Smooth muscle cell (in vitro differentiated cells): ENCODE measurements at regions not wholly inside any gene's neighbourhood (a gene's known extent, or its start where the extent isn't known, plus 50 kb on each side); places are given as distances from the start of the nearest gene placed in this dataset.

Experiments used
- DNase-seq: peaks from one replicate; lab custom pipeline; 2025; ENCODE audit not compliant: unreplicated experiment; lab: John Stamatoyannopoulos, UW
- H2AFZ ChIP-seq: fragments of 200-600 bp; sonication (generic); 2 replicates; pipeline ENCODE4 v1.6.0; 2016; ENCODE audit warnings: antibody characterized with exemption, low read depth, mild to moderate bottlenecking
- H3F3A ChIP-seq: fragments of 200-600 bp; sonication (generic); 2 replicates; pipeline ENCODE4 v1.6.0; 2017; ENCODE audit warnings: antibody characterized with exemption, low read depth
- H3K27ac ChIP-seq: fragments of 200-600 bp; sonication (generic); 2 replicates; pipeline ENCODE4 v1.5.1; 2016; ENCODE audit warnings: low read depth, mild to moderate bottlenecking
- H3K27me3 ChIP-seq: fragments of 200-600 bp; sonication (generic); 2 replicates; pipeline ENCODE4 v1.6.1; 2016; ENCODE audit warnings: low read depth, mild to moderate bottlenecking
- H3K36me3 ChIP-seq: fragments of 200-600 bp; sonication (generic); 2 replicates; pipeline ENCODE4 v1.5.1; 2016; ENCODE audit warnings: low read depth
- H3K4me1 ChIP-seq: fragments of 200-600 bp; sonication (generic); 2 replicates; pipeline ENCODE4 v1.5.1; 2016; ENCODE audit warnings: low read depth
- H3K4me2 ChIP-seq: fragments of 200-600 bp; sonication (generic); 2 replicates; pipeline ENCODE4 v1.6.0; 2016; ENCODE audit warnings: mild to moderate bottlenecking
- H3K4me3 ChIP-seq: fragments of 200-600 bp; sonication (generic); 2 replicates; pipeline ENCODE4 v1.5.1; 2016; ENCODE audit warnings: mild to moderate bottlenecking
- H3K79me2 ChIP-seq: fragments of 200-600 bp; sonication (generic); 2 replicates; pipeline ENCODE4 v1.6.0; 2016; ENCODE audit warnings: low read depth, mild to moderate bottlenecking
- H3K9ac ChIP-seq: fragments of 200-600 bp; sonication (generic); 2 replicates; pipeline ENCODE4 v1.6.0; 2016; ENCODE audit warnings: low read depth
- H3K9me3 ChIP-seq: fragments of 200-600 bp; sonication (generic); replicated peaks from 2 replicates; pipeline ENCODE4 v1.5.1; 2016; ENCODE audit warnings: low read depth
- H4K20me1 ChIP-seq: fragments of 200-600 bp; sonication (generic); 2 replicates; pipeline ENCODE4 v1.6.0; 2016; ENCODE audit warnings: low read depth
- CTCF ChIP-seq: fragments of 200-600 bp; sonication (generic); IDR thresholded peaks from 2 replicates; pipeline ENCODE4 v1.5.1; 2017; ENCODE audit warnings: borderline replicate concordance, mild to moderate bottlenecking, antibody characterized with exemption; ENCODE audit not compliant: insufficient read depth, poor library complexity, severe bottlenecking
- WGBS: methylation state at CpG from one replicate; pipeline ENCODE4 v1.1.7; 2016; ENCODE audit warnings: low lambda C conversion rate; 5-methylcytosine and 5-hydroxymethylcytosine counted together

- Histone ChIP-seq H3F3A (no peaks in the 10 kb centered on the region), H3K79me2 (no peaks in the 10 kb centered on the region), H3K9ac (no peak overlapping the region), H3K4me1 (no peaks in the 10 kb centered on the region), H3K9me3 (no peaks in the 10 kb centered on the region), H4K20me1 (no peaks in the 10 kb centered on the region), H2AFZ (no peak overlapping the region), H3K27me3 (no peaks in the 10 kb centered on the region), H3K4me3 (no peak overlapping the region), H3K36me3 (no peaks in the 10 kb centered on the region), H3K4me2 (no peak overlapping the region), H3K27ac (no peak overlapping the region)
- TF ChIP-seq CTCF: no peak
- no peak for DNase-seq
- WGBS: 87% methylated on average over 1 of the region's 1 CpG
Observed at GRCh38 chr4:57865264-57865663, 755.1 kb upstream of the IGFBP7 start.

- DNase-seq: no peak
- H3K4me1 ChIP-seq: no peaks in the 10 kb centered on the region
- peak overlapping the region; percentile 45 for H3K4me2 ChIP-seq
- H2AFZ ChIP-seq: peak overlapping the region; percentile 82
- H3K9ac ChIP-seq: no peak overlapping the region
- H3K36me3 ChIP-seq: no peaks in the 10 kb centered on the region
- H3K4me3 ChIP-seq: no peak overlapping the region
- no peaks in the 10 kb centered on the region for H3K27me3 ChIP-seq
- no peaks in the 10 kb centered on the region for H3K9me3 ChIP-seq
- H3K27ac ChIP-seq: no peak overlapping the region
- no peak for TF ChIP-seq CTCF
- H3K79me2 ChIP-seq: no peaks in the 10 kb centered on the region
- H3F3A ChIP-seq: no peaks in the 10 kb centered on the region
- H4K20me1 ChIP-seq: no peaks in the 10 kb centered on the region
- 68% methylated on average over 3 of the region's 3 CpGs for WGBS
Observed at GRCh38 chr4:57854748-57855147, 744.6 kb upstream of the IGFBP7 start.

- H3K9me3 ChIP-seq: no peaks in the 10 kb centered on the region
Observed at GRCh38 chr4:57850141-57850540, 740.0 kb upstream of the IGFBP7 start.

GRCh38 chr4:57832083-57832482, 721.9 kb upstream of the IGFBP7 start:
- TF ChIP-seq CTCF: no peak
- Histone ChIP-seq H3K27me3 (no peaks in the 10 kb centered on the region), H3K36me3 (no peaks in the 10 kb centered on the region), H3K4me2 (no peak overlapping the region), H3K27ac (no peak overlapping the region), H3K4me1 (no peaks in the 10 kb centered on the region), H3K79me2 (no peaks in the 10 kb centered on the region), H3F3A (no peaks in the 10 kb centered on the region), H3K4me3 (no peak overlapping the region), H4K20me1 (no peaks in the 10 kb centered on the region), H3K9ac (no peak overlapping the region), H2AFZ (no peak overlapping the region), H3K9me3 (no peaks in the 10 kb centered on the region)
- no peak for DNase-seq
- 97% methylated on average over 2 of the region's 2 CpGs for WGBS

More at GRCh38 chr4:57850141-57850540, 740.0 kb upstream of the IGFBP7 start:
- no peaks in the 10 kb centered on the region for H3K79me2 ChIP-seq
- H3K4me1 ChIP-seq: no peaks in the 10 kb centered on the region
- TF ChIP-seq CTCF: no peak
- no peaks in the 10 kb centered on the region for H3F3A ChIP-seq
- no peak overlapping the region for H3K4me3 ChIP-seq
- H3K36me3 ChIP-seq: no peaks in the 10 kb centered on the region
- H3K4me2 ChIP-seq: no peak overlapping the region
- no peak overlapping the region for H3K27ac ChIP-seq
- H2AFZ ChIP-seq: no peak overlapping the region
- no peaks in the 10 kb centered on the region for H3K27me3 ChIP-seq
- no peak overlapping the region for H3K9ac ChIP-seq
- H4K20me1 ChIP-seq: no peaks in the 10 kb centered on the region
- DNase-seq: no peak
